ENCODE measurements at regions not wholly inside any gene's neighbourhood (a gene's known extent, or its start where the extent isn't known, plus 50 kb on each side); places are given as distances from the start of the nearest gene placed in this dataset.

GRCh38 chr16:58820411-58820810, 86.3 kb upstream of the GOT2 start:
- TF ChIP-seq EZH2phosphoT487 (IDR thresholded peaks at IDR 0.05; ENCODE audit: insufficient read depth, low read depth), result no peak
- TF ChIP-seq EZH2 (IDR thresholded peaks at IDR 0.05; ENCODE audit: insufficient read depth, poor library complexity, severe bottlenecking), result no peak
